Sigmoid colon (tissue), 6 donors: ENCODE measurements at regions not wholly inside any gene's neighbourhood (a gene's known extent, or its start where the extent isn't known, plus 50 kb on each side); places are given as distances from the start of the nearest gene placed in this dataset.

ENCODE experiments used
- DNase-seq: peaks from one replicate; pipeline ENCODE4 v3.0.0-alpha.2; 2019
- H3K27ac ChIP-seq, 4 donors: fragments of 200-600 bp; sonication (generic); one replicate each; pipeline ENCODE4 v1.5.1; 2016 to 2019; ENCODE audit warnings: mild to moderate bottlenecking in 1 of 4
- H3K27me3 ChIP-seq, 3 donors: fragments of 200-600 bp; sonication (generic); one replicate each; pipeline ENCODE4 v1.5.1; 2019; ENCODE audit warnings: mild to moderate bottlenecking in 1 of 3
- H3K36me3 ChIP-seq, 4 donors: fragments of 200-600 bp; sonication (generic); one replicate each; pipeline ENCODE4 v1.5.1; 2016 to 2019
- H3K4me1 ChIP-seq, 4 donors: fragments of 200-600 bp; sonication (generic); one replicate each; pipeline ENCODE4 v1.5.1; 2017 to 2019
- H3K4me3 ChIP-seq, 4 donors: fragments of 200-600 bp; sonication (generic); one replicate each; pipeline ENCODE4 v1.5.1; 2017 to 2019; ENCODE audit warnings: mild to moderate bottlenecking in 2 of 4, moderate library complexity in 1 of 4
- H3K9me3 ChIP-seq, 4 donors: fragments of 200-600 bp in 3 of 4; sonication (generic) in 3 of 4; one replicate each; pipeline versions ENCODE4 v1.5.1 to v1.6.1; 2013 to 2019
- CTCF ChIP-seq, 4 experiments: fragments of 450-650 bp in 3 of 4; fragments of 200-600 bp in 1 of 4; IDR thresholded peaks; one replicate each; pipeline ENCODE4 v1.5.1; 2016 to 2019; ENCODE audit warnings: antibody characterized with exemption in 4 of 4, mild to moderate bottlenecking in 3 of 4, moderate library complexity in 2 of 4
- EP300 ChIP-seq, 4 donors: sonication (generic); formaldehyde crosslinking; IDR thresholded peaks; one replicate each; pipeline ENCODE4 v1.6.1; 2017; ENCODE audit warnings: antibody characterized with exemption in 4 of 4
- POLR2A ChIP-seq, 2 donors: fragments of 450-650 bp; IDR thresholded peaks; one replicate each; pipeline ENCODE4 v1.6.1; 2016; ENCODE audit warnings: antibody characterized with exemption in 2 of 2, mild to moderate bottlenecking in 2 of 2, moderate library complexity in 2 of 2
- POLR2AphosphoS5 ChIP-seq, 4 donors: sonication (generic); formaldehyde crosslinking; IDR thresholded peaks; one replicate each; pipeline ENCODE4 v1.6.1; 2017; ENCODE audit warnings: antibody characterized with exemption in 4 of 4
- WGBS, 2 donors: extraction: QIAGEN DNeasy Blood & Tissue Kit; methylation state at CpG; one replicate each; pipeline ENCODE4 v1.1.7; 2013; 5-methylcytosine and 5-hydroxymethylcytosine counted together
- intact Hi-C: fragments of 100-400 bp; cut with DNase I; formaldehyde crosslinking; loops from one replicate; pipeline ENCODE4 v1.15.1; 2023
- donor health status: healthy with polysubstance abuse.
- donor health status: healthy.

- H3K4me1 ChIP-seq = no peaks in the 10 kb centered on the region
- intact Hi-C loops = no loop called here
- DNase-seq = no peak
- H3K27me3 ChIP-seq = no peaks in the 10 kb centered on the region
- 85 to 87% methylated on average over 7 of the region's 7 CpGs for WGBS, 2 donors
- TF ChIP-seq POLR2AphosphoS5 (IDR thresholded peaks at IDR 0.05) (no peak), POLR2A (IDR thresholded peaks at IDR 0.05) (no peak), EP300 (IDR thresholded peaks at IDR 0.05) (no peak), CTCF (IDR thresholded peaks at IDR 0.05) (no peak)
- H3K4me3 ChIP-seq = no peak overlapping the region
- no peak overlapping the region for H3K27ac ChIP-seq
- H3K36me3 ChIP-seq = no peaks in the 10 kb centered on the region
- H3K9me3 ChIP-seq = no peaks in the 10 kb centered on the region
Measured at GRCh38 chr2:59440491-59440890, 1113.0 kb downstream of the BCL11A start.

- Histone ChIP-seq H3K4me1 (no peaks in the 10 kb centered on the region), H3K9me3 (peaks cover 0 to 6% (median 0%) of the 10 kb centered on the region in 4 donors), H3K27me3 (no peaks in the 10 kb centered on the region), H3K27ac (no peak overlapping the region), H3K36me3 (no peaks in the 10 kb centered on the region), H3K4me3 (no peak overlapping the region)
- TF ChIP-seq CTCF (IDR thresholded peaks at IDR 0.05) (no peak), POLR2A (IDR thresholded peaks at IDR 0.05) (no peak), POLR2AphosphoS5 (IDR thresholded peaks at IDR 0.05) (no peak), EP300 (IDR thresholded peaks at IDR 0.05) (no peak)
- 51 to 76% methylated on average over 3 of the region's 3 CpGs for WGBS, 2 donors
- DNase-seq = no peak
- intact Hi-C loops = no loop called here
Measured at GRCh38 chr2:59435635-59436034, 1117.8 kb downstream of the BCL11A start.

GRCh38 chr2:59428940-59429339 lies 1124.5 kb downstream of the BCL11A start:
- no peak overlapping the region for H3K4me3 ChIP-seq
- no peak for TF ChIP-seq EP300 (IDR thresholded peaks at IDR 0.05)
- TF ChIP-seq POLR2A (IDR thresholded peaks at IDR 0.05) = no peak
- no peak for TF ChIP-seq CTCF (IDR thresholded peaks at IDR 0.05)
- no peak for TF ChIP-seq POLR2AphosphoS5 (IDR thresholded peaks at IDR 0.05)
- peaks cover 0 to 6% (median 0%) of the 10 kb centered on the region in 4 donors for H3K9me3 ChIP-seq
- H3K27me3 ChIP-seq = no peaks in the 10 kb centered on the region
- WGBS, 2 donors = 85 to 86% methylated on average over 3 of the region's 3 CpGs
- H3K36me3 ChIP-seq = no peaks in the 10 kb centered on the region
- H3K27ac ChIP-seq = no peak overlapping the region
- DNase-seq = no peak
- intact Hi-C loops = no loop called here
- peaks cover 0 to 1% (median 0%) of the 10 kb centered on the region in 4 donors for H3K4me1 ChIP-seq

- no peak overlapping the region for H3K4me3 ChIP-seq
- peaks cover 0 to 7% (median 0%) of the 10 kb centered on the region in 4 donors for H3K4me1 ChIP-seq
- intact Hi-C loops = no loop called here
- TF ChIP-seq POLR2AphosphoS5 (IDR thresholded peaks at IDR 0.05) = no peak
- no peak for TF ChIP-seq CTCF (IDR thresholded peaks at IDR 0.05)
- no peak for TF ChIP-seq POLR2A (IDR thresholded peaks at IDR 0.05)
- TF ChIP-seq EP300 (IDR thresholded peaks at IDR 0.05) = no peak
- no peaks in the 10 kb centered on the region for H3K36me3 ChIP-seq
- H3K9me3 ChIP-seq = peaks cover 0 to 6% (median 0%) of the 10 kb centered on the region in 4 donors
- WGBS, 2 donors = 95 to 97% methylated on average over 1 of the region's 1 CpG
- no peaks in the 10 kb centered on the region for H3K27me3 ChIP-seq
- DNase-seq = no peak
- no peak overlapping the region for H3K27ac ChIP-seq
Measured at GRCh38 chr2:59427980-59428379, 1125.5 kb downstream of the BCL11A start.

- TF ChIP-seq EP300 (IDR thresholded peaks at IDR 0.05) (no peak), POLR2AphosphoS5 (IDR thresholded peaks at IDR 0.05) (no peak), POLR2A (IDR thresholded peaks at IDR 0.05) (no peak), CTCF (IDR thresholded peaks at IDR 0.05) (no peak)
- DNase-seq = no peak
- H3K4me1 ChIP-seq = peaks cover 0 to 7% (median 0%) of the 10 kb centered on the region in 4 donors
- H3K27ac ChIP-seq = no peak overlapping the region
- H3K9me3 ChIP-seq = no peaks in the 10 kb centered on the region
- WGBS, 2 donors = 35 to 56% methylated on average over 3 of the region's 3 CpGs
- no peak overlapping the region for H3K4me3 ChIP-seq
- H3K36me3 ChIP-seq = no peaks in the 10 kb centered on the region
- intact Hi-C loops = no loop called here
- H3K27me3 ChIP-seq = no peaks in the 10 kb centered on the region
Measured at GRCh38 chr2:59425247-59425646, 1128.2 kb downstream of the BCL11A start.
